Hepatocyte (in vitro differentiated cells): ENCODE measurements at regions not wholly inside any gene's neighbourhood (a gene's known extent, or its start where the extent isn't known, plus 50 kb on each side); places are given as distances from the start of the nearest gene placed in this dataset.

Experiments
- DNase-seq: peaks from one replicate; pipeline ENCODE4 v3.0.0-alpha.2; 2016; ENCODE audit warnings: low spot score
- H2AFZ ChIP-seq: fragments of 200-600 bp; sonication (generic); 2 replicates; pipeline ENCODE4 v1.6.0; 2016; ENCODE audit warnings: antibody characterized with exemption, mild to moderate bottlenecking
- H3K27ac ChIP-seq: fragments of 200-600 bp; sonication (generic); 2 replicates; pipeline ENCODE4 v1.5.1; 2016; ENCODE audit warnings: mild to moderate bottlenecking
- H3K27me3 ChIP-seq: fragments of 200-600 bp; sonication (generic); 2 replicates; pipeline ENCODE4 v1.6.1; 2016
- H3K36me3 ChIP-seq: fragments of 200-600 bp; sonication (generic); replicated peaks from 2 replicates; pipeline ENCODE4 v1.5.1; 2016; ENCODE audit warnings: low read depth; ENCODE audit not compliant: insufficient read depth
- H3K4me1 ChIP-seq: fragments of 200-600 bp; sonication (generic); 2 replicates; pipeline ENCODE4 v1.5.1; 2016; ENCODE audit warnings: mild to moderate bottlenecking, moderate library complexity; ENCODE audit not compliant: insufficient read depth
- H3K4me2 ChIP-seq: fragments of 200-600 bp; sonication (generic); 2 replicates; pipeline ENCODE4 v1.6.0; 2016
- H3K4me3 ChIP-seq: fragments of 200-600 bp; sonication (generic); 2 replicates; pipeline ENCODE4 v1.5.1; 2016; ENCODE audit warnings: mild to moderate bottlenecking
- H3K79me2 ChIP-seq: fragments of 200-600 bp; sonication (generic); 2 replicates; pipeline ENCODE4 v1.6.0; 2017; ENCODE audit warnings: mild to moderate bottlenecking
- H3K9me2 ChIP-seq: fragments of 200-600 bp; sonication (generic); replicated peaks from 2 replicates; pipeline ENCODE4 v1.6.0; 2017; ENCODE audit warnings: mild to moderate bottlenecking; ENCODE audit not compliant: insufficient read depth
- H3K9me3 ChIP-seq: fragments of 200-600 bp; sonication (generic); 2 replicates; pipeline ENCODE4 v1.5.1; 2016; ENCODE audit warnings: low read depth, mild to moderate bottlenecking
- H4K20me1 ChIP-seq: fragments of 200-600 bp; sonication (generic); 2 replicates; pipeline ENCODE4 v1.6.0; 2016; ENCODE audit warnings: mild to moderate bottlenecking; ENCODE audit not compliant: insufficient read depth, poor library complexity, severe bottlenecking
- EZH2 ChIP-seq: fragments of 200-600 bp; sonication (generic); IDR thresholded peaks from 2 replicates; pipeline ENCODE4 v1.6.1; 2016; ENCODE audit warnings: antibody characterized with exemption, mild to moderate bottlenecking, borderline replicate concordance
- EZH2phosphoT487 ChIP-seq: fragments of 200-600 bp; sonication (generic); IDR thresholded peaks from one replicate; pipeline ENCODE4 v1.6.1; 2018; ENCODE audit warnings: antibody characterized with exemption, mild to moderate bottlenecking, low read depth, moderate library complexity; ENCODE audit not compliant: unreplicated experiment, severe bottlenecking
- WGBS: methylation state at CpG from one replicate; pipeline ENCODE4 v1.1.6; 2016; ENCODE audit warnings: low lambda C conversion rate; ENCODE audit errors: missing lambda C conversion rate; 5-methylcytosine and 5-hydroxymethylcytosine counted together
- TF ChIP-seq, protein P1 (sequence below): fragments of 200-600 bp; sonication (generic); IDR thresholded peaks from 2 replicates; pipeline ENCODE4 v1.5.1; 2016; ENCODE audit warnings: antibody characterized with exemption, mild to moderate bottlenecking; ENCODE audit not compliant: poor library complexity

DNA sequence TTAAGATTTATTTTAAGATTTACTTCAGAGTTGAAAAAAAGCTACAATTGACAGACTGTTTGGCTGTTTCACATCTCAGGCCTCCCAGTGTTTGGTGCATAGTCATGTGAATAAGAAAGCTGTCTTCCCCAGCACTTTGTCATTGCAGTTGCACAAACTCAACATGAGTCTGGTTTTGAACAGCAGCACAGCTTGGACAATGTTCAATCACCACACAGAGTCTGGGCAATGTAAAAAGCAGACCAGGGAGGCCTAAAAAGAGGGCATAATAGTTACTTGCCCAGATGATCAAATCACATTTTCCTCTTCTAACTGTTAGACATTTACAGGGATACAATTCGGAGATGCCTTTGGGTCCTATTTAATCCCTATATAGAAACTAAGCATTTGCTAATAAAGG lies 1055.0 kb downstream of the RPA4 start:
- H2AFZ ChIP-seq: no peak overlapping the region
- DNase-seq: no peak

DNA sequence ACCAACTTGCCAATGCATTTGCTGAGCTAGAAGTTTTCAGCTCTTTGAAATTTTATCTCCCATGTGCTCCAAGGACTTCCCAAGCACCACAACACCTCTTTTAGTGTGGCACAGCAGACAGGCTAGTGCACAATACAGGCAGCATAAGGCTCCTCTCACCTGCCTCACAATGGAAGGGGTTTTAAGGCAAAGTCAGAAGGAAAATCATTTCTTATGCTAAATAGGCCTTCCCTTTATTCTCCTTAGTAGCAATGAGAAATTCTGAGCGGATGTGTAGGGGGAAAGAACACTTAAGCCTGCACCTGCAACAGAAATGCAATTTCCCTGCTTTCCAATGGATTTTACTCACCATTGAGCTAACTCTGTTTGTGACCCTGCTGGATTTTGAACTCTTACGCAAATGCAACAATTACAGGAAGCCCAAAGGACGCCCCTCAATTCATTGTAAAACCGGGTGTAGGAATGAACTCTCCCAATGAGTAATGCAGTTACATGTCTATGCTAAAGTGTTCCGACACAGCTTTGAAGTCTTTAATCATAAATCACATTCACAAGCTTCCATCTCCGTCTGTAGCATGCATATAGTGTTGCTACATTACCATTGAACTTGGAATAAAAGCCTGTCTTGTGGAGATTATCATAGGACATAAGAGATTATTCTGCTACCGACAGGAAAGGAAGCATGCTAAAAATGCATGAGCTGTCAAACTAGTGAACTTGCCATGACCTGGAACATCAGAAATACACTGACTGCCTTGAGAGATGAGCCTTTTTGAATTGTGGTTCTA lies 1084.9 kb downstream of the RPA4 start:
- Histone ChIP-seq H3K36me3 (no peaks in the 10 kb centered on the region), H3K27ac (no peak overlapping the region), H3K4me2 (no peak overlapping the region), H3K4me1 (no peaks in the 10 kb centered on the region), H2AFZ (no peak overlapping the region), H4K20me1 (no peaks in the 10 kb centered on the region), H3K9me3 (no peaks in the 10 kb centered on the region), H3K9me2 (no peaks in the 10 kb centered on the region), H3K27me3 (no peaks in the 10 kb centered on the region), H3K79me2 (no peaks in the 10 kb centered on the region), H3K4me3 (no peak overlapping the region)
- TF ChIP-seq EZH2 (no peak), EZH2phosphoT487 (no peak)
- TF ChIP-seq, protein P1, sequence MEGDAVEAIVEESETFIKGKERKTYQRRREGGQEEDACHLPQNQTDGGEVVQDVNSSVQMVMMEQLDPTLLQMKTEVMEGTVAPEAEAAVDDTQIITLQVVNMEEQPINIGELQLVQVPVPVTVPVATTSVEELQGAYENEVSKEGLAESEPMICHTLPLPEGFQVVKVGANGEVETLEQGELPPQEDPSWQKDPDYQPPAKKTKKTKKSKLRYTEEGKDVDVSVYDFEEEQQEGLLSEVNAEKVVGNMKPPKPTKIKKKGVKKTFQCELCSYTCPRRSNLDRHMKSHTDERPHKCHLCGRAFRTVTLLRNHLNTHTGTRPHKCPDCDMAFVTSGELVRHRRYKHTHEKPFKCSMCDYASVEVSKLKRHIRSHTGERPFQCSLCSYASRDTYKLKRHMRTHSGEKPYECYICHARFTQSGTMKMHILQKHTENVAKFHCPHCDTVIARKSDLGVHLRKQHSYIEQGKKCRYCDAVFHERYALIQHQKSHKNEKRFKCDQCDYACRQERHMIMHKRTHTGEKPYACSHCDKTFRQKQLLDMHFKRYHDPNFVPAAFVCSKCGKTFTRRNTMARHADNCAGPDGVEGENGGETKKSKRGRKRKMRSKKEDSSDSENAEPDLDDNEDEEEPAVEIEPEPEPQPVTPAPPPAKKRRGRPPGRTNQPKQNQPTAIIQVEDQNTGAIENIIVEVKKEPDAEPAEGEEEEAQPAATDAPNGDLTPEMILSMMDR: no peak
- no peak for DNase-seq
- 51% methylated on average over 7 of the region's 7 CpGs for WGBS

More for the DNA sequence above, 1055.0 kb downstream of the RPA4 start:
- Histone ChIP-seq H3K27me3 (no peaks in the 10 kb centered on the region), H3K4me2 (no peak overlapping the region), H4K20me1 (no peaks in the 10 kb centered on the region), H3K9me2 (no peaks in the 10 kb centered on the region), H3K9me3 (no peaks in the 10 kb centered on the region), H3K4me3 (no peak overlapping the region), H3K4me1 (peaks cover 6% of the 10 kb centered on the region), H3K36me3 (no peaks in the 10 kb centered on the region), H3K79me2 (no peaks in the 10 kb centered on the region), H3K27ac (no peak overlapping the region)
- 66% methylated on average over 1 of the region's 1 CpG for WGBS
- TF ChIP-seq EZH2phosphoT487 (no peak), EZH2 (no peak)
- TF ChIP-seq, protein P1: no peak

DNA sequence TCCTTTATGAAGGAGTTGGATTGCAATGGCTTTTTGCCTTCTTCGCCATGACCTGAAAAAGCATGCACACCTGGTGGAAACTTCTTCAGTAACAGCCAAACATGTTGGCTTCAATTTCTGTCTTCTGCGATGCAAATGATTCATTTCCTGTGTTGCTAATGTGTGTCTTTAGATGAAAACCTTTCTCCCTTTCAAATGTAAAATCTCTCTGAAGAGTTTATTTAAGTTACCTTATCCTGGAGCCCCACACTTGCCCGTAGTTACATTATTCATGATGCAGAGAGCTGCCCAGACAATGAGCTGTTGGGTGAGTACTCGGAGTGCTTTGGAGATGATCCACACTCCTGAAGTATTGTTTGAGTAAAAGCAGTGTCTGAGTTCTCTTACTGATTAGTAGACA lies 1100.9 kb downstream of the RPA4 start:
- Histone ChIP-seq H3K4me1 (peaks cover 4% of the 10 kb centered on the region), H3K4me2 (no peak overlapping the region), H3K9me3 (no peaks in the 10 kb centered on the region), H3K4me3 (no peak overlapping the region), H3K36me3 (no peaks in the 10 kb centered on the region), H4K20me1 (no peaks in the 10 kb centered on the region), H3K27me3 (no peaks in the 10 kb centered on the region), H3K79me2 (no peaks in the 10 kb centered on the region), H3K9me2 (no peaks in the 10 kb centered on the region), H2AFZ (no peak overlapping the region), H3K27ac (no peak overlapping the region)
- TF ChIP-seq, protein P1: no peak
- no peak for TF ChIP-seq EZH2phosphoT487
- DNase-seq: no peak
- WGBS: 50% methylated on average over 4 of the region's 4 CpGs
